Uterus (tissue), 2 donors: ENCODE measurements at regions not wholly inside any gene's neighbourhood (a gene's known extent, or its start where the extent isn't known, plus 50 kb on each side); places are given as distances from the start of the nearest gene placed in this dataset.

Experiments used
- POLR2A ChIP-seq, 2 donors: fragments of 450-650 bp; IDR thresholded peaks; one replicate each; pipeline ENCODE4 v1.6.1; 2016; ENCODE audit warnings: antibody characterized with exemption in 2 of 2, mild to moderate bottlenecking in 1 of 2, moderate library complexity in 1 of 2
- TF ChIP-seq, protein P1 (sequence below), 4 experiments: fragments of 200-600 bp in 2 of 4; fragments of 450-650 bp in 2 of 4; sonication (generic) in 2 of 4; IDR thresholded peaks; one replicate each; pipeline ENCODE4 v1.5.1; 2016 to 2019; ENCODE audit warnings: antibody characterized with exemption in 4 of 4, mild to moderate bottlenecking in 2 of 4, moderate library complexity in 1 of 4

DNA sequence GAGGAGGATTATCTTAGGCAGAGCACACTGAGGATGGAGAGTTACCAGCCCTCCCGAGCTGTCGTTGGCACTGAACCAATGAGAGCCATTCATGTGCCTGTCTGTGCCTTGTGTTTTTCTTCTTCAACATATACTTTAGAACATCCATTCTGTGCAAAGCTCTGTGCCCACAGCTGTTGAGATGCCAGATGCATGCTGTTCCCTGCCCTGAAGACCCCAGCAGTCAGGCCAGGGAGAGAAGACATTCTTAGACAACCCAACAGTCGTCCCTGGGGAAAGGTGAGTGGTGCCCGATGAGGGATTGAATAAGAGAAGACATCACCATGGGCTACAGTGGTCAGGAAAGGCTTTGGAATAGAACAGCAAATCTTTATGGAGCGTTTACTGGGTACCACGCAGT, 114.1 kb downstream of the NRN1 start:
- TF ChIP-seq, protein P1, sequence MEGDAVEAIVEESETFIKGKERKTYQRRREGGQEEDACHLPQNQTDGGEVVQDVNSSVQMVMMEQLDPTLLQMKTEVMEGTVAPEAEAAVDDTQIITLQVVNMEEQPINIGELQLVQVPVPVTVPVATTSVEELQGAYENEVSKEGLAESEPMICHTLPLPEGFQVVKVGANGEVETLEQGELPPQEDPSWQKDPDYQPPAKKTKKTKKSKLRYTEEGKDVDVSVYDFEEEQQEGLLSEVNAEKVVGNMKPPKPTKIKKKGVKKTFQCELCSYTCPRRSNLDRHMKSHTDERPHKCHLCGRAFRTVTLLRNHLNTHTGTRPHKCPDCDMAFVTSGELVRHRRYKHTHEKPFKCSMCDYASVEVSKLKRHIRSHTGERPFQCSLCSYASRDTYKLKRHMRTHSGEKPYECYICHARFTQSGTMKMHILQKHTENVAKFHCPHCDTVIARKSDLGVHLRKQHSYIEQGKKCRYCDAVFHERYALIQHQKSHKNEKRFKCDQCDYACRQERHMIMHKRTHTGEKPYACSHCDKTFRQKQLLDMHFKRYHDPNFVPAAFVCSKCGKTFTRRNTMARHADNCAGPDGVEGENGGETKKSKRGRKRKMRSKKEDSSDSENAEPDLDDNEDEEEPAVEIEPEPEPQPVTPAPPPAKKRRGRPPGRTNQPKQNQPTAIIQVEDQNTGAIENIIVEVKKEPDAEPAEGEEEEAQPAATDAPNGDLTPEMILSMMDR (IDR thresholded peaks at IDR 0.05), result no peak
- TF ChIP-seq POLR2A (IDR thresholded peaks at IDR 0.05), result no peak
